MM.1S (cell line): ENCODE measurements at regions not wholly inside any gene's neighbourhood (a gene's known extent, or its start where the extent isn't known, plus 50 kb on each side); places are given as distances from the start of the nearest gene placed in this dataset.

ENCODE experiments used
- DNase-seq: peaks from one replicate; pipeline ENCODE4 v3.0.0-alpha.2; 2015
- H2AFZ ChIP-seq: fragments of 300-600 bp; sonication (generic); 2 replicates; pipeline ENCODE4 v1.6.0; 2016; ENCODE audit warnings: antibody characterized with exemption, low read length
- H3F3A ChIP-seq: fragments of 300-600 bp; sonication (generic); 2 replicates; pipeline ENCODE4 v1.6.1; 2016; ENCODE audit warnings: mild to moderate bottlenecking, antibody characterized with exemption, low read length, moderate library complexity, mixed read lengths; ENCODE audit not compliant: insufficient read depth
- H3K27ac ChIP-seq: fragments of 300-600 bp; sonication (generic); 2 replicates; pipeline ENCODE4 v1.5.1; 2016; ENCODE audit warnings: mild to moderate bottlenecking, low read length
- H3K27me3 ChIP-seq: fragments of 300-600 bp; sonication (generic); replicated peaks from 2 replicates; pipeline ENCODE4 v1.6.0; 2016; ENCODE audit warnings: low read length; ENCODE audit not compliant: insufficient read depth
- H3K36me3 ChIP-seq: fragments of 300-600 bp; sonication (generic); replicated peaks from 2 replicates; pipeline ENCODE4 v1.6.1; 2016; ENCODE audit warnings: mild to moderate bottlenecking, low read length, mixed read lengths; ENCODE audit not compliant: insufficient read depth
- H3K4me1 ChIP-seq: fragments of 300-600 bp; sonication (generic); 2 replicates; pipeline ENCODE4 v1.6.1; 2016; ENCODE audit warnings: low read length, mixed read lengths
- H3K4me2 ChIP-seq: fragments of 300-600 bp; sonication (generic); 2 replicates; pipeline ENCODE4 v1.6.0; 2016; ENCODE audit warnings: low read depth, low read length
- H3K4me3 ChIP-seq: fragments of 300-600 bp; sonication (generic); 2 replicates; pipeline ENCODE4 v1.5.1; 2016; ENCODE audit warnings: low read length, mixed read lengths
- H3K79me2 ChIP-seq: fragments of 300-600 bp; sonication (generic); 2 replicates; pipeline ENCODE4 v1.6.1; 2016; ENCODE audit warnings: mixed run types, low read length, mixed read lengths
- H3K9ac ChIP-seq: fragments of 300-600 bp; sonication (generic); 2 replicates; pipeline ENCODE4 v1.6.1; 2016; ENCODE audit warnings: low read length, mixed read lengths
- H3K9me2 ChIP-seq: fragments of 300-600 bp; sonication (generic); replicated peaks from 2 replicates; pipeline ENCODE4 v1.6.1; 2016; ENCODE audit warnings: mild to moderate bottlenecking, low read length, mixed read lengths; ENCODE audit not compliant: insufficient read depth
- H3K9me3 ChIP-seq: fragments of 300-600 bp; sonication (generic); replicated peaks from 2 replicates; pipeline ENCODE4 v1.6.1; 2016; ENCODE audit warnings: mild to moderate bottlenecking, low read length, mixed read lengths; ENCODE audit not compliant: insufficient read depth
- H4K20me1 ChIP-seq: fragments of 300-600 bp; sonication (generic); 2 replicates; pipeline ENCODE4 v1.6.1; 2016; ENCODE audit warnings: mild to moderate bottlenecking, low read length, moderate library complexity, mixed read lengths; ENCODE audit not compliant: insufficient read depth
- EZH2 ChIP-seq: fragments of 300-600 bp; sonication (generic); optimal IDR thresholded peaks from 2 replicates; pipeline ENCODE3; 2017; ENCODE audit warnings: low read depth, mild to moderate bottlenecking, antibody characterized with exemption, low read length, mixed read lengths
- EZH2phosphoT487 ChIP-seq: fragments of 300-600 bp; sonication (generic); IDR thresholded peaks from 2 replicates; pipeline ENCODE4 v1.6.1; 2018; ENCODE audit warnings: antibody characterized with exemption, low read length
- TF ChIP-seq, protein P1 (sequence below): fragments of 300-600 bp; sonication (generic); IDR thresholded peaks from 2 replicates; pipeline ENCODE4 v1.5.1; 2016; ENCODE audit warnings: antibody characterized with exemption, low read length, mixed read lengths

DNA sequence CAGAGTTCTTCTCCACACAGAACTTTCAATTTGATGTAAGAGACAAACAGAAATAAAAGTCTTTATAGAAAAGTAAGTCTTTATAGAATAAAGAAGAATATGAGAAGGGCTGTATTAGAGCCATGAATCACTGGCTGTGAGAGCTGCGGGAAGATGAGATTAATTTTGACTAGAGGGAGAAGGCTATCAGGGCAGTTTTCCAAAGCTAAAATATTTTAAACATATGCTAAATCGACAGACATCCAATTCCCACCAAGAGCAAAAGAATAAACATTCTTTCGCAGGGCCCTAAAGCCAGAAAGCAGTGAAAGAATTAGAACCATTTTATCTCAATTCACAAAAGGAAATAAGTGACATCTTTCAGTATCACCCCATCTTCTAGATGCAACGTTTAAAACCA is 208.3 kb upstream of the MAP3K1 start:
- Histone ChIP-seq H2AFZ (no peak overlapping the region), H3K9ac (no peak overlapping the region), H3K4me1 (no peaks in the 10 kb centered on the region; the same call in 1 of the 2 replicates), H3K9me2 (no peaks in the 10 kb centered on the region), H3K27me3 (no peaks in the 10 kb centered on the region), H3K4me2 (no peak overlapping the region), H3K4me3 (no peak overlapping the region), H4K20me1 (no peaks in the 10 kb centered on the region), H3K27ac (no peak overlapping the region), H3K9me3 (no peaks in the 10 kb centered on the region), H3F3A (no peaks in the 10 kb centered on the region), H3K36me3 (no peaks in the 10 kb centered on the region), H3K79me2 (no peaks in the 10 kb centered on the region)
- DNase-seq: no peak
- TF ChIP-seq, protein P1, sequence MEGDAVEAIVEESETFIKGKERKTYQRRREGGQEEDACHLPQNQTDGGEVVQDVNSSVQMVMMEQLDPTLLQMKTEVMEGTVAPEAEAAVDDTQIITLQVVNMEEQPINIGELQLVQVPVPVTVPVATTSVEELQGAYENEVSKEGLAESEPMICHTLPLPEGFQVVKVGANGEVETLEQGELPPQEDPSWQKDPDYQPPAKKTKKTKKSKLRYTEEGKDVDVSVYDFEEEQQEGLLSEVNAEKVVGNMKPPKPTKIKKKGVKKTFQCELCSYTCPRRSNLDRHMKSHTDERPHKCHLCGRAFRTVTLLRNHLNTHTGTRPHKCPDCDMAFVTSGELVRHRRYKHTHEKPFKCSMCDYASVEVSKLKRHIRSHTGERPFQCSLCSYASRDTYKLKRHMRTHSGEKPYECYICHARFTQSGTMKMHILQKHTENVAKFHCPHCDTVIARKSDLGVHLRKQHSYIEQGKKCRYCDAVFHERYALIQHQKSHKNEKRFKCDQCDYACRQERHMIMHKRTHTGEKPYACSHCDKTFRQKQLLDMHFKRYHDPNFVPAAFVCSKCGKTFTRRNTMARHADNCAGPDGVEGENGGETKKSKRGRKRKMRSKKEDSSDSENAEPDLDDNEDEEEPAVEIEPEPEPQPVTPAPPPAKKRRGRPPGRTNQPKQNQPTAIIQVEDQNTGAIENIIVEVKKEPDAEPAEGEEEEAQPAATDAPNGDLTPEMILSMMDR: no peak
- TF ChIP-seq EZH2phosphoT487: no peak
- TF ChIP-seq EZH2: no peak

DNA sequence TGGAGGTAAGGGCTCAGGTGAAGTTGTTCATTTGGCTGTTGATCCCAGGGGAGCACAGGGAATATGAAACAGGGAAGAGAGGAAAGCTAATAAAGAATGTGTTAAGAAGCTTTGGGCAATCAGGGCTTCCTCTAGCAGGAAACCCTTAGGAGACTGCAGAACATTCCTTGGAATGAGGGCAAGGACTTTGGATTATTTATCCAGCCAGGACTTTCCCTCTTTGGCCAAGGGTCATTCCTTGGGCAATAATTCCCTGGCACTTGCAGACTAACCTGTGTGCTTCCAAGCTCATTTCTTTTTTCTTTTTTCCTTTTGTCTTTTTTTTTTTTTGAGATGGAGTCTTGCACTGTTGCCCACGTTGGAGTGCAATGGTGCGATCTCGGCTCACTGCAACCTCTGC is 209.2 kb upstream of the MAP3K1 start:
- Histone ChIP-seq H3K4me3 (no peak overlapping the region), H3K9ac (no peak overlapping the region), H3K4me1 (no peaks in the 10 kb centered on the region), H3K9me3 (no peaks in the 10 kb centered on the region), H3K36me3 (no peaks in the 10 kb centered on the region), H4K20me1 (no peaks in the 10 kb centered on the region), H3K79me2 (no peaks in the 10 kb centered on the region), H3K4me2 (no peak overlapping the region), H3K27ac (no peak overlapping the region), H2AFZ (no peak overlapping the region), H3K9me2 (no peaks in the 10 kb centered on the region), H3F3A (no peaks in the 10 kb centered on the region), H3K27me3 (no peaks in the 10 kb centered on the region)
- no peak for TF ChIP-seq EZH2phosphoT487
- TF ChIP-seq EZH2: no peak
- TF ChIP-seq, protein P1: no peak
- DNase-seq: no peak

DNA sequence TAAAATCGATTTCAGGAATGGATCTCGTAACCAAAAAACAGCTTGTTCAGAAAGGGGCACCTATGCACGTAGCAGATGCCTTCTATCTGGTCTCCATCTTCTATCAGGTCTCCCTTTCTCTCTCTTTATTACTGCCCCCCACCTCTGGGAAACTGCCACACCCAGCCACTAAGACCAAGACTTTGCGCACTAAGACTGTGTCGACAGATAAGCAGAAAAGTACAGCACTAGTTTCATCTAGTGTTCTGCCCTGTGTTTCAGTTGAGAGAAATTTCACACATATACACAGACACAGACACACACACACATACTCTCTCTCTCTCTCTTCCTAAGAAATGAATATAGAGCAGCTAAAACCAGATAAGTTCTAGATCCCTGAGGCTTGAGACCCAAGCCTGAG is 210.1 kb upstream of the MAP3K1 start:
- Histone ChIP-seq H3K9me3 (no peaks in the 10 kb centered on the region), H3K9me2 (no peaks in the 10 kb centered on the region), H3K4me1 (no peaks in the 10 kb centered on the region), H3K9ac (no peak overlapping the region), H4K20me1 (no peaks in the 10 kb centered on the region), H3K79me2 (no peaks in the 10 kb centered on the region), H3K4me3 (no peak overlapping the region), H3K36me3 (no peaks in the 10 kb centered on the region), H2AFZ (no peak overlapping the region), H3K27ac (no peak overlapping the region), H3K4me2 (no peak overlapping the region), H3F3A (no peaks in the 10 kb centered on the region), H3K27me3 (no peaks in the 10 kb centered on the region)
- DNase-seq: no peak
- TF ChIP-seq, protein P1: no peak
- TF ChIP-seq EZH2 (no peak), EZH2phosphoT487 (no peak)

DNA sequence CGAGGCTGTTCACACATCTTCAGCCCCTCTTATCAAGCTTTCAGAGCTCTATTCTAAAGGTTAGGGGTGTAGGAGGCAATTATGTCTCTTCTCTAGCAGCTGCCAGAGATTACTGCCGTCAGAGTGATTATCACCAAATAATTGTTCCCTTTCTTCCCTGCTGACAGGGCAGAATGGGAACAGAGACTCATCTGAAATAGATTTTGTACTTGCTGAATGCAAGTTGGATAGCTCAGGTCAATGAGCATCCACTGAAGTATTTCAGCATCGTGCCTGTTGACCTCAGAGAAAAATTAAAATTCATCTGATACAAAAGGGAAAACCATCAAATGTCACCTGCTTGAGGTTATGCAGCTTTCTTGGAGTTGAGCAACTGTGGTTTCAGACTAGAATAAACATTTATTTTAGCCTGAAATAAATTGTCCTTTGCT is 213.7 kb upstream of the MAP3K1 start:
- no peak overlapping the region for H3K27ac ChIP-seq
- no peaks in the 10 kb centered on the region for H3K4me1 ChIP-seq
- H3F3A ChIP-seq: no peaks in the 10 kb centered on the region
- H2AFZ ChIP-seq: no peak overlapping the region
- H3K9ac ChIP-seq: no peak overlapping the region
- DNase-seq: no peak
- H3K27me3 ChIP-seq: no peaks in the 10 kb centered on the region
- no peaks in the 10 kb centered on the region for H3K9me3 ChIP-seq
- no peaks in the 10 kb centered on the region for H3K9me2 ChIP-seq
- H3K36me3 ChIP-seq: no peaks in the 10 kb centered on the region
- no peak overlapping the region for H3K4me2 ChIP-seq
- TF ChIP-seq, protein P1: no peak
- TF ChIP-seq EZH2 (no peak), EZH2phosphoT487 (no peak)
- H3K79me2 ChIP-seq: no peaks in the 10 kb centered on the region
- no peak overlapping the region for H3K4me3 ChIP-seq
- no peaks in the 10 kb centered on the region for H4K20me1 ChIP-seq
